ENCODE measurements at regions not wholly inside any gene's neighbourhood (a gene's known extent, or its start where the extent isn't known, plus 50 kb on each side); places are given as distances from the start of the nearest gene placed in this dataset.

- no peak for TF ChIP-seq EP300 (IDR thresholded peaks at IDR 0.05)
- no peak for TF ChIP-seq CTCF (IDR thresholded peaks at IDR 0.05)
- TF ChIP-seq POLR2A (IDR thresholded peaks at IDR 0.05) = no peak
Measured at GRCh38 chr19:42660353-42660752, 65.6 kb upstream of the CEACAM8 start.
